Tongue (tissue), 1 donor: ENCODE measurements at regions not wholly inside any gene's neighbourhood (a gene's known extent, or its start where the extent isn't known, plus 50 kb on each side); places are given as distances from the start of the nearest gene placed in this dataset.
A peak's percentile ranks its signal among the peaks of the same experiment; 100 is the strongest.
"Not testable (repeated sequence)": the region's sequence is repeated elsewhere in the genome, so short reads cannot be mapped to it uniquely, and the experiment has no call there.

Experiments
- DNase-seq: peaks from one replicate; pipeline ENCODE4 v3.0.0-alpha.2; 2015

DNA sequence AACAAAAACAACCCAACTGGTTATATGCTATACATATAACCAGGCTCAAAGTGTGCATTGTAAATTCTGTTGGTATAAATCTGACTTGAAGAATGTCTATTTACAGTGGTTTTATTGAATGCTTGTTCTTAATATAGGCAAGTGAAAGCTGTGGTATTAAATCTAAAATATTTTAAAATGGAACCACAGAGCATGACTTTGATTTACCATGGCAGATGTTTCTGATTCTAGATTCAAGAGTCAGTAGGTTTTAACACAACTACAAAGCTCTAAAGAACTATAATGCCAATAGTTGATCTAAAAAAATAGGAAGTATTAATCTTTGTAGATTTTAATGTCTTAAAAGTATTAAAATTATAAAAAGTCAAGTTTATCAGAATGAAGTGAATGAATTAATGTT, 141.9 kb upstream of the PLSCR5 start:
- DNase-seq, result no peak

- DNase-seq, result no peak
Measured at GRCh38 chr3:146746190-146746589, 141.0 kb upstream of the PLSCR5 start.

DNA sequence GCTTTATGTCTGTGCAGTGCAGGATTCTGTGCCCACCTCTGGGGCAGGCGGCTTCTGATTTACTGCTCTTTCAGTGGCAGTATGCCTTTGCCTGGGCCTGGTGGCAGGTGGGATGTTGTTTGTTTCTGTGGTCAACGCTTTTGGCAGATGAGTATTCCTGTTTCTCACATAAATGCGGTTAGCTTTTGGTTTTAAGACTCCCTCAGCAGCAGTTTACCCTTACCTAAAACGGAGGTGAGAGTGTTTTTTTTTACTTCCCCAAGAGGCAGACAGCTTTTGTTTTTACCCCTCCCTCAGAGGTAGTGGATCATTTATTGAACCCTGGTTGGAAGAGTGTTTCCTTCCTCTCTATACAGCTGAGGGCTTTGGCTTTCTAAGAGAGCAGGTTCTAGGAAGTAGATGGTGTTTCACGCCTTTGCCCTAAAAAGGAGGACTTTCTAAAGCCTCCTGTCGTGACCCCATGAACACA, 134.1 kb upstream of the PLSCR5 start:
- DNase-seq, result no peak

DNA sequence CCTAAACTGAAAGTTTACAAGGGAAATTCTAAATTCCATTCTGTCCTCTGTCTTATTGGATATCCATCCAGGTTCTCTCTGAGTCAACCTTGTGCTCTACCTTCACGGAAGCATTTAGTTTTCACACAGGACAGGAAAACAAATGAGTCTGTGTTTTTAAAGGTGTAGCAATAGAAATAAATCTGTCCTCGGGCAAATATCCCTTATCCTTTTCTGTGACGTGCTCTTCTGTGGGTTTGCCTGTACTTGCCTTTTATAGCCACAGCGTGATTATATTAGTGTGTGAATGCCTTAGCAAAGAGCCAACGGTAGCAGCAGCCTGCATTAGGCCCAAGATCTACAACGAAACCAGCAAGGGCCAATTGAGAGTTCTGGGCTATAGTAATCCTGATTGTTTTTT, 127.2 kb upstream of the PLSCR5 start:
- DNase-seq, result no peak

- DNase-seq, result no peak
Measured at GRCh38 chr3:146715170-146715569, 110.0 kb upstream of the PLSCR5 start.

GRCh38 chr3:146712806-146713205, 107.7 kb upstream of the PLSCR5 start:
- DNase-seq, result no peak

- no peak for DNase-seq
Measured at GRCh38 chr3:146709969-146710368, 104.8 kb upstream of the PLSCR5 start.

- DNase-seq, result no peak
Measured at GRCh38 chr3:146705225-146705624, 100.1 kb upstream of the PLSCR5 start.

- DNase-seq, result no peak
Measured at GRCh38 chr3:146702237-146702636, 97.1 kb upstream of the PLSCR5 start.

GRCh38 chr3:146701246-146701645, 96.1 kb upstream of the PLSCR5 start:
- DNase-seq, result no peak

DNA sequence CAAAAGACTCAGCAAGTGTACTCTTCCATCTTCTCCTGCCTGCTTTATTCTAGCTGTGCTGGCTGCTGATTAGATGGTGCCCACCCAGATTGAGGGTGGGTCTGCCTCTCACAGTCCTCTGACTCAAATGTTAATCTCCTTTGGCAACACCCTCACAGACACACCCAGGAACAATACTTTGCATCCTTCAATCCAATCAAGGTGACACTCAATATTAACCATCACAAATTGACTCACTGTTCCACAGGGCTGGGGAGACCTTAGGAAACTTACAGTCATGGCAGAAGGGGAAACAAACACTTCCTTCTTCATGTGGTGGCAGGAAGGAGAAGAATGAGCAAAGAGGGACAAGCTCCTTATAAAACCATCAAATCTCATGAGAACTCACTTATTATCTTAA, 94.9 kb upstream of the PLSCR5 start:
- not testable (repeated sequence) for DNase-seq

GRCh38 chr3:146692254-146692653, 87.1 kb upstream of the PLSCR5 start:
- no peak for DNase-seq

GRCh38 chr3:146685050-146685814, 80.1 kb upstream of the PLSCR5 start:
- DNase-seq, result no peak

GRCh38 chr3:146682171-146682570, 77.0 kb upstream of the PLSCR5 start:
- peak; percentile 37 for DNase-seq

GRCh38 chr3:146680617-146681016, 75.5 kb upstream of the PLSCR5 start:
- no peak for DNase-seq

DNA sequence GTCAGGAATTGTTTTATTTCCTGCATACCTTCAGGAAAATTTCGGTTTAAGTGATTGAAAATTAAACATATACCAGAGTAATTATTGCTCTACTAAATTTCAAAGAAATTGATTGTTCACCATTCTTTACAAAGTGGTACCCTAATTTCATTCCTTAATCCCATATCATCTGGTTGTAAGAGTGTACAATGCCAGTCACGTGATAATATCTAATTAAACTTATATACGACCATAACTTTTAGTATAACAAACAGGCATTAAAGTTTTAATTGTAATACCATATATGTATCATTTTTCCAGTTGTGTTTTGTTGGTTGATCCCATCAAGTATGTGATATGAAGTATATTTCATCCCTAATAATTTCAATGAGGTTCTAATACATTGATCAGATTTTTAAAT, 74.8 kb upstream of the PLSCR5 start:
- no peak for DNase-seq

DNA sequence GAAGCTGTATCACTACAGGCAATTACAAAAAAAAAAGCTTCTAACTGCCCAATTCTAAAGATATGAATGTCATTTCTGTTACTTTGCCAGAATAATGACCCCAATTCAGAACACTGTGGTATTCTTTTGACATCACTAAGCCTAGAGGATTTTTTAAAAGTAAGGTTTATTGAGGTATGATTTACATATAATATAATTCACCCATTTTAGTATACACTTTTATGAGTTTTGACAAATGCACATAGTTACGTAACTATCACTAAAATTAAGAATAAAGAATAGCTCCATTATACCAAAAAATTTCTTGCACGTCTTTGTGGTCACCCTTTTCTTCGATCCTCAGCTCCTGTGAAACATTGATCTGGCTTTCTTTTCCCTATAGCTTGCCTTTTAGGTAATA, 74.0 kb upstream of the PLSCR5 start:
- no peak for DNase-seq

GRCh38 chr3:146672941-146673340, 67.8 kb upstream of the PLSCR5 start:
- no peak for DNase-seq

- DNase-seq, result no peak
Measured at GRCh38 chr3:146664403-146664802, 59.3 kb upstream of the PLSCR5 start.

DNA sequence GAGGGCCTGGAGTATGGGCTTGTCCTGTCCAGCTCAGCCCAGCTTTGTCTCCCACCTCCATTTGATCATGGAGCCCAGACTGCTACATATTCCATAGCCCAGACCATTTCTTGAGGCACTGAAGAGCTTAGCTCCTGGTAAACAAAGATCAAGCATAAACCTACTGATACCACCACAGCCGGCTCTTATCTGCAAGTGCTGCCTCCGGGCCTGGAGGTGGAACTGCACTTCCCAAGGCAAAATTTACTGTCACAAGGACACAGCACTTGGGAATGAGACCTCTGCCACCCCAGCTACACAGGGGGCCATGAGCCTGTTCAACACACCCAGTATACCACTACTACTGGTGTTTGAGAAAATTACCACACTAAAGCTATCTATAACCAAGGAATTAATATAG, 53.7 kb upstream of the PLSCR5 start:
- DNase-seq, result no peak

DNA sequence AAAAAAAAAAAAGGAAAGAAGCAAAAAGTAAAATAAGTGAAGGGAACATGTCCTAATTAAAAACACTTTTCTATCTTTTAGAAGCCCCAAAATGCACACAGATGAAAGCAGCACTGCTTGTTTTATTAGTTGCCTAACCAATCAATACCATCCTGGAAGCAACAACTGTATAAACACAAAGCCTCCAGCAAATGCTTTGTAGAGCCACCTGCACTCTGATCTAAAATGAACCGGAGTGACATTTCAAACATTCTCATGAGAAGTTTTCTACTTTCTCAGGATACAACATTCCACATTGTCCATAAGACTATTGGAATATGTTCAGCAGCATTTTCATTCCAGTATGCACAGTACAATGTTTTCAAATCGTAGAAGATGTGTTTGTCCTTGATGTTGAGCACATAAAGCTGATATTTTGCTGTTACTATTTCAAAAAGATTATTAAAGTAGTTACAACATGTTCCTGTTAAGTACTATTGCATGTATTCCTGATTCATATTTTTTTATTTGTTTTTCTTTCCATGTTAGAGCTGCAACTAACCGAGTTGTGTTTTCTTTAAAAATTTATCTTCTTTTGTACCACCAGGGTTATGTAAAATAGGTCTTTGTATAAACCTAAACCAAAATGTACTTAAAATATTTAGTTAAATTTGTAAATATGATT, 50.3 kb upstream of the PLSCR5 start:
- no peak for DNase-seq
